HUES48 (cell line): ENCODE measurements at regions not wholly inside any gene's neighbourhood (a gene's known extent, or its start where the extent isn't known, plus 50 kb on each side); places are given as distances from the start of the nearest gene placed in this dataset.

Experiments
- H3K27ac ChIP-seq: one replicate; pipeline ENCODE4 v1.7.0; 2013; ENCODE audit warnings: low read depth, low read length, inconsistent platforms
- H3K27me3 ChIP-seq: 2 replicates; pipeline ENCODE4 v1.6.1; 2013; ENCODE audit warnings: mild to moderate bottlenecking, low read length; ENCODE audit not compliant: control insufficient read depth, insufficient read depth
- H3K36me3 ChIP-seq: 2 replicates; pipeline ENCODE4 v1.6.1; 2013; ENCODE audit warnings: low read length; ENCODE audit not compliant: control insufficient read depth, insufficient read depth
- H3K4me1 ChIP-seq: 2 replicates; pipeline ENCODE4 v1.6.1; 2013; ENCODE audit warnings: mild to moderate bottlenecking, low read length; ENCODE audit not compliant: control insufficient read depth, insufficient read depth
- H3K4me3 ChIP-seq: 2 replicates; pipeline ENCODE4 v1.5.1; 2013; ENCODE audit warnings: mild to moderate bottlenecking, low read depth, low read length
- H3K9ac ChIP-seq: 2 replicates; pipeline ENCODE4 v1.6.1; 2013; ENCODE audit warnings: mild to moderate bottlenecking, low read depth, low read length, moderate library complexity
- H3K9me3 ChIP-seq: 2 replicates; pipeline ENCODE4 v1.6.1; 2013; ENCODE audit warnings: low read length; ENCODE audit not compliant: control insufficient read depth, insufficient read depth

- H3K4me3 ChIP-seq: no peak overlapping the region
- H3K9ac ChIP-seq: no peak overlapping the region
- H3K4me1 ChIP-seq: peaks cover 46% of the 10 kb centered on the region
- H3K36me3 ChIP-seq: no peaks in the 10 kb centered on the region
- H3K27me3 ChIP-seq: no peaks in the 10 kb centered on the region
- H3K9me3 ChIP-seq: peaks cover 13% of the 10 kb centered on the region; the same call in 1 of the 2 replicates
- peak overlapping the region; percentile 98 for H3K27ac ChIP-seq
Observed at GRCh38 chr18:64271975-64272659, 123.2 kb upstream of the LINC00305 start.

- Histone ChIP-seq H3K4me3 (no peak overlapping the region), H3K4me1 (peaks cover 46% of the 10 kb centered on the region), H3K9me3 (peaks cover 4% of the 10 kb centered on the region; the same call in 1 of the 2 replicates), H3K27ac (no peak overlapping the region), H3K9ac (no peak overlapping the region), H3K27me3 (no peaks in the 10 kb centered on the region), H3K36me3 (no peaks in the 10 kb centered on the region)
Observed at GRCh38 chr18:64271246-64271645, 122.4 kb upstream of the LINC00305 start.

- Histone ChIP-seq H3K27me3 (no peaks in the 10 kb centered on the region), H3K27ac (no peak overlapping the region), H3K4me1 (peaks cover 44% of the 10 kb centered on the region), H3K9ac (no peak overlapping the region), H3K4me3 (no peak overlapping the region), H3K9me3 (no peaks in the 10 kb centered on the region), H3K36me3 (no peaks in the 10 kb centered on the region)
Observed at GRCh38 chr18:64270608-64271007, 121.7 kb upstream of the LINC00305 start.

GRCh38 chr18:64270121-64270520 is 121.2 kb upstream of the LINC00305 start:
- H3K4me1 ChIP-seq: peaks cover 43% of the 10 kb centered on the region
- no peak overlapping the region for H3K4me3 ChIP-seq
- H3K27ac ChIP-seq: no peak overlapping the region
- H3K27me3 ChIP-seq: no peaks in the 10 kb centered on the region
- H3K36me3 ChIP-seq: no peaks in the 10 kb centered on the region
- no peaks in the 10 kb centered on the region for H3K9me3 ChIP-seq
- H3K9ac ChIP-seq: no peak overlapping the region

- Histone ChIP-seq H3K9ac (no peak overlapping the region), H3K4me1 (peaks cover 12% of the 10 kb centered on the region), H3K36me3 (no peaks in the 10 kb centered on the region), H3K27me3 (no peaks in the 10 kb centered on the region), H3K4me3 (no peak overlapping the region), H3K9me3 (no peaks in the 10 kb centered on the region), H3K27ac (no peak overlapping the region)
Observed at GRCh38 chr18:64264171-64264570, 115.3 kb upstream of the LINC00305 start.

GRCh38 chr18:64260810-64261209 is 111.9 kb upstream of the LINC00305 start:
- Histone ChIP-seq H3K36me3 (no peaks in the 10 kb centered on the region), H3K27me3 (no peaks in the 10 kb centered on the region), H3K4me1 (peaks cover 12% of the 10 kb centered on the region), H3K9me3 (no peaks in the 10 kb centered on the region), H3K4me3 (no peak overlapping the region), H3K27ac (no peak overlapping the region), H3K9ac (no peak overlapping the region)

- H3K4me1 ChIP-seq: peaks cover 6% of the 10 kb centered on the region
- H3K36me3 ChIP-seq: no peaks in the 10 kb centered on the region
- H3K9me3 ChIP-seq: no peaks in the 10 kb centered on the region
- H3K4me3 ChIP-seq: no peak overlapping the region
- no peak overlapping the region for H3K9ac ChIP-seq
- no peaks in the 10 kb centered on the region for H3K27me3 ChIP-seq
- no peak overlapping the region for H3K27ac ChIP-seq
Observed at GRCh38 chr18:64259871-64260270, 111.0 kb upstream of the LINC00305 start.

- Histone ChIP-seq H3K4me1 (peaks cover under 1% of the 10 kb centered on the region; the same call in 1 of the 2 replicates), H3K9me3 (no peaks in the 10 kb centered on the region), H3K27me3 (no peaks in the 10 kb centered on the region), H3K36me3 (no peaks in the 10 kb centered on the region), H3K27ac (no peak overlapping the region), H3K4me3 (no peak overlapping the region), H3K9ac (no peak overlapping the region)
Observed at GRCh38 chr18:64258111-64258650, 109.3 kb upstream of the LINC00305 start.

GRCh38 chr18:64254399-64255093 is 105.7 kb upstream of the LINC00305 start:
- no peak overlapping the region for H3K27ac ChIP-seq
- H3K9me3 ChIP-seq: no peaks in the 10 kb centered on the region
- H3K36me3 ChIP-seq: no peaks in the 10 kb centered on the region
- no peaks in the 10 kb centered on the region for H3K4me1 ChIP-seq
- no peak overlapping the region for H3K4me3 ChIP-seq
- no peaks in the 10 kb centered on the region for H3K27me3 ChIP-seq
- no peak overlapping the region for H3K9ac ChIP-seq

- Histone ChIP-seq H3K9me3 (no peaks in the 10 kb centered on the region), H3K9ac (no peak overlapping the region), H3K27me3 (no peaks in the 10 kb centered on the region), H3K27ac (no peak overlapping the region), H3K4me3 (no peak overlapping the region), H3K4me1 (no peaks in the 10 kb centered on the region), H3K36me3 (no peaks in the 10 kb centered on the region)
Observed at GRCh38 chr18:64253873-64254272, 105.0 kb upstream of the LINC00305 start.

- no peak overlapping the region for H3K27ac ChIP-seq
- H3K4me1 ChIP-seq: no peaks in the 10 kb centered on the region
- no peak overlapping the region for H3K9ac ChIP-seq
- H3K9me3 ChIP-seq: no peaks in the 10 kb centered on the region
- no peaks in the 10 kb centered on the region for H3K36me3 ChIP-seq
- no peaks in the 10 kb centered on the region for H3K27me3 ChIP-seq
- no peak overlapping the region for H3K4me3 ChIP-seq
Observed at GRCh38 chr18:64253222-64253621, 104.3 kb upstream of the LINC00305 start.
